ENCODE measurements at regions not wholly inside any gene's neighbourhood (a gene's known extent, or its start where the extent isn't known, plus 50 kb on each side); places are given as distances from the start of the nearest gene placed in this dataset.

DNA sequence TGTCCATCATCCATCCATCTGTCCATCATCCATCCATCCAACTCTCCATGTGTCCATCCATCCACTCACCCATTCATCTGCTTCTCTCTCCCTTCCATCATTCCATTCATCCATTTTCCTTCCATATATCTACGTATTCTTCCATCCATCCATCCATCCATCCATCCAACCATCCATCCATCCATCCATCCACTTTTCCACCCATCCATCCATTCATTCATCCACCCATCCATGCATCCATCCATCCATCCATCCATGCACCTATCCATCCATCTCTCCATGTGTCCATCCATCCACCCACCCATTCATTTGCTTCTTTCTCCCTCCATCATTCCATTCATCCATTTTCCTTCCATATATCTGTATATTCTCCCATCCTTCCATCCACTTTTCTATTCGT lies 214.0 kb upstream of the RTL1 start:
- no peak overlapping the region for H3K56ac ChIP-seq (ENCODE audit: extremely low read depth, insufficient read depth, low read length)
- TF ChIP-seq MXI1 (IDR thresholded peaks at IDR 0.05; ENCODE audit: borderline replicate concordance, low read depth, low read length) (no peak), RAD21 (IDR thresholded peaks at IDR 0.05; ENCODE audit: low read length) (no peak), CHD1 (IDR thresholded peaks at IDR 0.05; ENCODE audit: low read depth, low read length) (no peak), POLR2A (IDR thresholded peaks at IDR 0.05; ENCODE audit: low read depth, low read length) (no peak), FOS (IDR thresholded peaks at IDR 0.05; ENCODE audit: low read depth, low read length) (no peak), CEBPB (IDR thresholded peaks at IDR 0.05; ENCODE audit: low read depth, low read length) (no peak), RCOR1 (IDR thresholded peaks at IDR 0.05; ENCODE audit: insufficient replicate concordance, low read length) (no peak), MAZ (IDR thresholded peaks at IDR 0.05; ENCODE audit: borderline replicate concordance, low read depth, low read length) (no peak), BHLHE40 (IDR thresholded peaks at IDR 0.05; ENCODE audit: low read depth, low read length) (no peak), SMC3 (IDR thresholded peaks at IDR 0.05; ENCODE audit: low read depth, low read length) (no peak), RFX5 (IDR thresholded peaks at IDR 0.05; ENCODE audit: low read depth, low read length) (no peak), NFE2L2 (IDR thresholded peaks at IDR 0.05; ENCODE audit: low read depth, low read length) (no peak)
- TF ChIP-seq, protein P1, sequence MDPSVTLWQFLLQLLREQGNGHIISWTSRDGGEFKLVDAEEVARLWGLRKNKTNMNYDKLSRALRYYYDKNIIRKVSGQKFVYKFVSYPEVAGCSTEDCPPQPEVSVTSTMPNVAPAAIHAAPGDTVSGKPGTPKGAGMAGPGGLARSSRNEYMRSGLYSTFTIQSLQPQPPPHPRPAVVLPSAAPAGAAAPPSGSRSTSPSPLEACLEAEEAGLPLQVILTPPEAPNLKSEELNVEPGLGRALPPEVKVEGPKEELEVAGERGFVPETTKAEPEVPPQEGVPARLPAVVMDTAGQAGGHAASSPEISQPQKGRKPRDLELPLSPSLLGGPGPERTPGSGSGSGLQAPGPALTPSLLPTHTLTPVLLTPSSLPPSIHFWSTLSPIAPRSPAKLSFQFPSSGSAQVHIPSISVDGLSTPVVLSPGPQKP (IDR thresholded peaks at IDR 0.05; ENCODE audit: borderline replicate concordance, low read depth, low read length): no peak
- TF ChIP-seq, protein P2, sequence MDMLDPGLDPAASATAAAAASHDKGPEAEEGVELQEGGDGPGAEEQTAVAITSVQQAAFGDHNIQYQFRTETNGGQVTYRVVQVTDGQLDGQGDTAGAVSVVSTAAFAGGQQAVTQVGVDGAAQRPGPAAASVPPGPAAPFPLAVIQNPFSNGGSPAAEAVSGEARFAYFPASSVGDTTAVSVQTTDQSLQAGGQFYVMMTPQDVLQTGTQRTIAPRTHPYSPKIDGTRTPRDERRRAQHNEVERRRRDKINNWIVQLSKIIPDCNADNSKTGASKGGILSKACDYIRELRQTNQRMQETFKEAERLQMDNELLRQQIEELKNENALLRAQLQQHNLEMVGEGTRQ (IDR thresholded peaks at IDR 0.05; ENCODE audit: low read depth, low read length): no peak
- TF ChIP-seq, protein P3, sequence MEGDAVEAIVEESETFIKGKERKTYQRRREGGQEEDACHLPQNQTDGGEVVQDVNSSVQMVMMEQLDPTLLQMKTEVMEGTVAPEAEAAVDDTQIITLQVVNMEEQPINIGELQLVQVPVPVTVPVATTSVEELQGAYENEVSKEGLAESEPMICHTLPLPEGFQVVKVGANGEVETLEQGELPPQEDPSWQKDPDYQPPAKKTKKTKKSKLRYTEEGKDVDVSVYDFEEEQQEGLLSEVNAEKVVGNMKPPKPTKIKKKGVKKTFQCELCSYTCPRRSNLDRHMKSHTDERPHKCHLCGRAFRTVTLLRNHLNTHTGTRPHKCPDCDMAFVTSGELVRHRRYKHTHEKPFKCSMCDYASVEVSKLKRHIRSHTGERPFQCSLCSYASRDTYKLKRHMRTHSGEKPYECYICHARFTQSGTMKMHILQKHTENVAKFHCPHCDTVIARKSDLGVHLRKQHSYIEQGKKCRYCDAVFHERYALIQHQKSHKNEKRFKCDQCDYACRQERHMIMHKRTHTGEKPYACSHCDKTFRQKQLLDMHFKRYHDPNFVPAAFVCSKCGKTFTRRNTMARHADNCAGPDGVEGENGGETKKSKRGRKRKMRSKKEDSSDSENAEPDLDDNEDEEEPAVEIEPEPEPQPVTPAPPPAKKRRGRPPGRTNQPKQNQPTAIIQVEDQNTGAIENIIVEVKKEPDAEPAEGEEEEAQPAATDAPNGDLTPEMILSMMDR (conservative IDR thresholded peaks at IDR 0.05; ENCODE audit: low read depth, low read length): no peak
- no peak overlapping the region for H3K14ac ChIP-seq (replicated peaks; ENCODE audit: low read depth, low read length)
- no peak overlapping the region for H3K4me3 ChIP-seq (ENCODE audit: insufficient read depth, low read depth, low read length)
- H2BK20ac ChIP-seq (ENCODE audit: low read depth, low read length): no peak overlapping the region
- dilution Hi-C loops (cut with HindIII; ENCODE audit: low sequenced_read_pairs, unreplicated experiment): no loop called here
- H3K4me1 ChIP-seq (ENCODE audit: control insufficient read depth, insufficient read depth, low read length): no peaks in the 10 kb centered on the region
- H3K18ac ChIP-seq (ENCODE audit: low read depth, low read length): no peak overlapping the region
- H4K20me1 ChIP-seq (ENCODE audit: insufficient read depth, low read length): no peaks in the 10 kb centered on the region
- POLR2A ChIA-PET (ENCODE audit: unreplicated experiment): no interaction called here
- no peak overlapping the region for H3K23ac ChIP-seq (ENCODE audit: low read depth, low read length)
- no peak overlapping the region for H2AK5ac ChIP-seq (ENCODE audit: low read depth, low read length)
- in situ Hi-C loops (cut with MboI; ENCODE audit: low sequenced_read_pairs): no loop called here
- intact Hi-C loops (cut with micrococcal nuclease): no loop called here
- no TSS peak for BruUV-seq (replicated peaks)
- no peak overlapping the region for H3K4me2 ChIP-seq (ENCODE audit: low read depth, low read length)
- no peak overlapping the region for H4K91ac ChIP-seq (ENCODE audit: insufficient read depth, low read depth, low read length)
- peak overlapping the region; percentile 23 for H2BK5ac ChIP-seq (ENCODE audit: low read depth, low read length, poor library complexity, severe bottlenecking)
- DNase-seq (no peak), ATAC-seq (ENCODE audit: low read depth) (no peak)
- no peak overlapping the region for H4K8ac ChIP-seq (ENCODE audit: low read depth in 2 of 2, low read length in 2 of 2)
- no peaks in the 10 kb centered on the region for H3K79me1 ChIP-seq (ENCODE audit: low read depth in 1 of 2, low read length in 2 of 2)
- no peak overlapping the region for H3K27ac ChIP-seq (ENCODE audit: insufficient read depth, low read length)
- no peak overlapping the region for H3K9ac ChIP-seq (ENCODE audit: low read depth, low read length)
- no peaks in the 10 kb centered on the region for H3K36me3 ChIP-seq (ENCODE audit: control insufficient read depth, insufficient read depth, low read length)
- no peak overlapping the region for H2AK9ac ChIP-seq (replicated peaks; ENCODE audit: low read depth, low read length, poor library complexity)
- H3K9me3 ChIP-seq (ENCODE audit: control insufficient read depth, insufficient read depth, low read length): no peaks in the 10 kb centered on the region
- no peak overlapping the region for H2BK120ac ChIP-seq (ENCODE audit: low read depth, low read length)
- no peak overlapping the region for H3K4ac ChIP-seq (ENCODE audit: low read depth, low read length)
- WGBS, 2 experiments (ENCODE audit: extremely low coverage in 2 of 2, insufficient read length in 1 of 2): 27 to 85% methylated on average over 1 to 2 of the region's 2 CpGs
- no peak overlapping the region for H2BK15ac ChIP-seq (ENCODE audit: low read depth, low read length)
- peaks cover 18% of the 10 kb centered on the region; the same call in 1 of the 2 replicates for H3K27me3 ChIP-seq (ENCODE audit: control insufficient read depth, insufficient read depth, low read length)
- H3K9me1 ChIP-seq (ENCODE audit: insufficient read depth, low read length): no peaks in the 10 kb centered on the region
- H2AFZ ChIP-seq (replicated peaks; ENCODE audit: low read length, poor library complexity): no peak overlapping the region
- CTCF ChIA-PET: no interaction called here
- H4K5ac ChIP-seq (ENCODE audit: low read depth, low read length): no peak overlapping the region
